ENCODE measurements at regions not wholly inside any gene's neighbourhood (a gene's known extent, or its start where the extent isn't known, plus 50 kb on each side); places are given as distances from the start of the nearest gene placed in this dataset.

- no peak for TF ChIP-seq CTCF (conservative IDR thresholded peaks at IDR 0.05)
- no peak for TF ChIP-seq ZFX (IDR thresholded peaks at IDR 0.05)
These were observed 63.7 kb upstream of the FOXB1 start for GRCh38 chr15:59940456-59940855.
